ENCODE measurements at regions not wholly inside any gene's neighbourhood (a gene's known extent, or its start where the extent isn't known, plus 50 kb on each side); places are given as distances from the start of the nearest gene placed in this dataset.

- Histone ChIP-seq H3K4me3 (replicated peaks; ENCODE audit: insufficient read depth, low read length) (no peak overlapping the region), H3K27ac (replicated peaks) (no peak overlapping the region), H3K27me3 (ENCODE audit: insufficient read depth, poor library complexity, severe bottlenecking) (no peaks in the 10 kb centered on the region)
- no peak for DNase-seq (ENCODE audit: low read depth in 1 of 2, low spot score in 1 of 2)
- TF ChIP-seq GABPA (IDR thresholded peaks at IDR 0.05; ENCODE audit: low read depth) (no peak), SPI1 (IDR thresholded peaks at IDR 0.05; ENCODE audit: borderline replicate concordance, low read depth) (no peak), POLR2AphosphoS5 (IDR thresholded peaks at IDR 0.05; ENCODE audit: low read depth) (no peak)
- TF ChIP-seq, protein P1, sequence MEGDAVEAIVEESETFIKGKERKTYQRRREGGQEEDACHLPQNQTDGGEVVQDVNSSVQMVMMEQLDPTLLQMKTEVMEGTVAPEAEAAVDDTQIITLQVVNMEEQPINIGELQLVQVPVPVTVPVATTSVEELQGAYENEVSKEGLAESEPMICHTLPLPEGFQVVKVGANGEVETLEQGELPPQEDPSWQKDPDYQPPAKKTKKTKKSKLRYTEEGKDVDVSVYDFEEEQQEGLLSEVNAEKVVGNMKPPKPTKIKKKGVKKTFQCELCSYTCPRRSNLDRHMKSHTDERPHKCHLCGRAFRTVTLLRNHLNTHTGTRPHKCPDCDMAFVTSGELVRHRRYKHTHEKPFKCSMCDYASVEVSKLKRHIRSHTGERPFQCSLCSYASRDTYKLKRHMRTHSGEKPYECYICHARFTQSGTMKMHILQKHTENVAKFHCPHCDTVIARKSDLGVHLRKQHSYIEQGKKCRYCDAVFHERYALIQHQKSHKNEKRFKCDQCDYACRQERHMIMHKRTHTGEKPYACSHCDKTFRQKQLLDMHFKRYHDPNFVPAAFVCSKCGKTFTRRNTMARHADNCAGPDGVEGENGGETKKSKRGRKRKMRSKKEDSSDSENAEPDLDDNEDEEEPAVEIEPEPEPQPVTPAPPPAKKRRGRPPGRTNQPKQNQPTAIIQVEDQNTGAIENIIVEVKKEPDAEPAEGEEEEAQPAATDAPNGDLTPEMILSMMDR (IDR thresholded peaks at IDR 0.05; ENCODE audit: insufficient read depth, low read length): no peak
- TF ChIP-seq, protein P2, sequence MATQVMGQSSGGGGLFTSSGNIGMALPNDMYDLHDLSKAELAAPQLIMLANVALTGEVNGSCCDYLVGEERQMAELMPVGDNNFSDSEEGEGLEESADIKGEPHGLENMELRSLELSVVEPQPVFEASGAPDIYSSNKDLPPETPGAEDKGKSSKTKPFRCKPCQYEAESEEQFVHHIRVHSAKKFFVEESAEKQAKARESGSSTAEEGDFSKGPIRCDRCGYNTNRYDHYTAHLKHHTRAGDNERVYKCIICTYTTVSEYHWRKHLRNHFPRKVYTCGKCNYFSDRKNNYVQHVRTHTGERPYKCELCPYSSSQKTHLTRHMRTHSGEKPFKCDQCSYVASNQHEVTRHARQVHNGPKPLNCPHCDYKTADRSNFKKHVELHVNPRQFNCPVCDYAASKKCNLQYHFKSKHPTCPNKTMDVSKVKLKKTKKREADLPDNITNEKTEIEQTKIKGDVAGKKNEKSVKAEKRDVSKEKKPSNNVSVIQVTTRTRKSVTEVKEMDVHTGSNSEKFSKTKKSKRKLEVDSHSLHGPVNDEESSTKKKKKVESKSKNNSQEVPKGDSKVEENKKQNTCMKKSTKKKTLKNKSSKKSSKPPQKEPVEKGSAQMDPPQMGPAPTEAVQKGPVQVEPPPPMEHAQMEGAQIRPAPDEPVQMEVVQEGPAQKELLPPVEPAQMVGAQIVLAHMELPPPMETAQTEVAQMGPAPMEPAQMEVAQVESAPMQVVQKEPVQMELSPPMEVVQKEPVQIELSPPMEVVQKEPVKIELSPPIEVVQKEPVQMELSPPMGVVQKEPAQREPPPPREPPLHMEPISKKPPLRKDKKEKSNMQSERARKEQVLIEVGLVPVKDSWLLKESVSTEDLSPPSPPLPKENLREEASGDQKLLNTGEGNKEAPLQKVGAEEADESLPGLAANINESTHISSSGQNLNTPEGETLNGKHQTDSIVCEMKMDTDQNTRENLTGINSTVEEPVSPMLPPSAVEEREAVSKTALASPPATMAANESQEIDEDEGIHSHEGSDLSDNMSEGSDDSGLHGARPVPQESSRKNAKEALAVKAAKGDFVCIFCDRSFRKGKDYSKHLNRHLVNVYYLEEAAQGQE (IDR thresholded peaks at IDR 0.05; ENCODE audit: insufficient replicate concordance, low read depth): no peak
Measured at GRCh38 chr1:81290326-81290725, 510.4 kb upstream of the ADGRL2 start.

DNA sequence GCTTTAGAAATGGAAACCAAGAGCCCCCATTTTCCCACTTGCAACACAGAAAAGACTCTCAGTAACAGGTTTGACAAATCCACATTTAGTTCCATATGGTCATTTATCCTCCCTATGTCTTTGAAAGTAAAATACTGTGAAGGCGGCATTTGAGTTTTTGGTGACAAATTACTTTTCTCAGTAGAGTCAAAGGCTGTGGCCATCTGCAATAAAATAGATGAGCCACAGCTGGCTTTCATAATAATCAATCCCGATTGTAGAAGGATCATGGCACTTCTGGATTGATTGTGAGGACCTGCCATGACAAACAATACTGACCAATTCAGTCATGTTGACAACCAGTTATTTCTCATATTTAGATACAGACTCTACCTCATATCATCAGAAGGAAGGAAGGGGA is 512.0 kb upstream of the ADGRL2 start:
- TF ChIP-seq GABPA (IDR thresholded peaks at IDR 0.05; ENCODE audit: low read depth) (no peak), POLR2AphosphoS5 (IDR thresholded peaks at IDR 0.05; ENCODE audit: low read depth) (no peak), SPI1 (IDR thresholded peaks at IDR 0.05; ENCODE audit: borderline replicate concordance, low read depth) (no peak)
- TF ChIP-seq, protein P2 (IDR thresholded peaks at IDR 0.05; ENCODE audit: insufficient replicate concordance, low read depth): no peak
- TF ChIP-seq, protein P1 (IDR thresholded peaks at IDR 0.05; ENCODE audit: insufficient read depth, low read length): no peak
- no peaks in the 10 kb centered on the region for H3K27me3 ChIP-seq (ENCODE audit: insufficient read depth, poor library complexity, severe bottlenecking)
- H3K4me3 ChIP-seq (replicated peaks; ENCODE audit: insufficient read depth, low read length): no peak overlapping the region
- no peak for DNase-seq (ENCODE audit: low read depth in 1 of 2, low spot score in 1 of 2)
- no peak overlapping the region for H3K27ac ChIP-seq (replicated peaks)

- no peak for TF ChIP-seq GABPA (IDR thresholded peaks at IDR 0.05; ENCODE audit: low read depth)
- TF ChIP-seq, protein P1 (IDR thresholded peaks at IDR 0.05; ENCODE audit: insufficient read depth, low read length): no peak
- TF ChIP-seq, protein P2 (IDR thresholded peaks at IDR 0.05; ENCODE audit: insufficient replicate concordance, low read depth): no peak
- no peak for TF ChIP-seq SPI1 (IDR thresholded peaks at IDR 0.05; ENCODE audit: borderline replicate concordance, low read depth)
- TF ChIP-seq POLR2AphosphoS5 (IDR thresholded peaks at IDR 0.05; ENCODE audit: low read depth): no peak
- Histone ChIP-seq H3K4me3 (replicated peaks; ENCODE audit: insufficient read depth, low read length) (no peak overlapping the region), H3K27me3 (ENCODE audit: insufficient read depth, poor library complexity, severe bottlenecking) (no peaks in the 10 kb centered on the region), H3K27ac (replicated peaks) (no peak overlapping the region)
- no peak for DNase-seq (ENCODE audit: low read depth in 1 of 2, low spot score in 1 of 2)
Measured at GRCh38 chr1:81287411-81288080, 513.2 kb upstream of the ADGRL2 start.
